ENCODE measurements at regions not wholly inside any gene's neighbourhood (a gene's known extent, or its start where the extent isn't known, plus 50 kb on each side); places are given as distances from the start of the nearest gene placed in this dataset.

DNA sequence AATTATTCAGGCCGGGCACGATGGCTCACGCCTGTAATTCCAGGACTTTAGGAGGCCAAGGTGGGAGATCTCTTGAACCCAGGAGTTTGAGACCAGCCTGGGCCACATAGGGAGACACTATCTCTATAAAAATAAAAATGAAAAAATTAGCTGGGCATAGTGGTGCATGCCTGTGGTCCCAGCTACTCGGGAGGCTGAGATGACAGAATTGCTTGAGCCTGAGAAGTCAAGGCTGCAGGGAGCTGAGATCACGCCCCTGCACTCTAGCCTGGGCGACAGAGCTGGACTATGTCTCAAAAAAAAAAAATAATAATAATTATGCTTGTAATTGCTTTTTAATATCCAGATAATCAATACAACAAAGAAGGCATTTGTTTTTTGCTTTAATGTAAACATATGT is 91.3 kb downstream of the RIPK4 start:
- TF ChIP-seq RAD21 (IDR thresholded peaks at IDR 0.05 in 1 of 2, conservative IDR thresholded peaks at IDR 0.05 in 1 of 2; ENCODE audit: low read depth in 2 of 2, low read length in 2 of 2): no peak
- TF ChIP-seq YY1 (IDR thresholded peaks at IDR 0.05; ENCODE audit: low read depth, low read length): no peak
- TF ChIP-seq JUN (IDR thresholded peaks at IDR 0.05; ENCODE audit: low read depth, low read length): no peak
- TF ChIP-seq EZH2 (IDR thresholded peaks at IDR 0.05; ENCODE audit: low read depth, low read length, severe bottlenecking): no peak
- TF ChIP-seq HDAC6 (IDR thresholded peaks at IDR 0.05; ENCODE audit: low read depth, low read length): no peak
- TF ChIP-seq, protein P1, sequence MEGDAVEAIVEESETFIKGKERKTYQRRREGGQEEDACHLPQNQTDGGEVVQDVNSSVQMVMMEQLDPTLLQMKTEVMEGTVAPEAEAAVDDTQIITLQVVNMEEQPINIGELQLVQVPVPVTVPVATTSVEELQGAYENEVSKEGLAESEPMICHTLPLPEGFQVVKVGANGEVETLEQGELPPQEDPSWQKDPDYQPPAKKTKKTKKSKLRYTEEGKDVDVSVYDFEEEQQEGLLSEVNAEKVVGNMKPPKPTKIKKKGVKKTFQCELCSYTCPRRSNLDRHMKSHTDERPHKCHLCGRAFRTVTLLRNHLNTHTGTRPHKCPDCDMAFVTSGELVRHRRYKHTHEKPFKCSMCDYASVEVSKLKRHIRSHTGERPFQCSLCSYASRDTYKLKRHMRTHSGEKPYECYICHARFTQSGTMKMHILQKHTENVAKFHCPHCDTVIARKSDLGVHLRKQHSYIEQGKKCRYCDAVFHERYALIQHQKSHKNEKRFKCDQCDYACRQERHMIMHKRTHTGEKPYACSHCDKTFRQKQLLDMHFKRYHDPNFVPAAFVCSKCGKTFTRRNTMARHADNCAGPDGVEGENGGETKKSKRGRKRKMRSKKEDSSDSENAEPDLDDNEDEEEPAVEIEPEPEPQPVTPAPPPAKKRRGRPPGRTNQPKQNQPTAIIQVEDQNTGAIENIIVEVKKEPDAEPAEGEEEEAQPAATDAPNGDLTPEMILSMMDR (IDR thresholded peaks at IDR 0.05; ENCODE audit: control extremely low read depth in 1 of 3, insufficient read depth in 1 of 3, low read depth in 1 of 3, low read length in 3 of 3): no peak
- TF ChIP-seq TAF1 (IDR thresholded peaks at IDR 0.05; ENCODE audit: low read depth, low read length): no peak

Measured in H1 (cell line).